ENCODE measurements at regions not wholly inside any gene's neighbourhood (a gene's known extent, or its start where the extent isn't known, plus 50 kb on each side); places are given as distances from the start of the nearest gene placed in this dataset.

DNA sequence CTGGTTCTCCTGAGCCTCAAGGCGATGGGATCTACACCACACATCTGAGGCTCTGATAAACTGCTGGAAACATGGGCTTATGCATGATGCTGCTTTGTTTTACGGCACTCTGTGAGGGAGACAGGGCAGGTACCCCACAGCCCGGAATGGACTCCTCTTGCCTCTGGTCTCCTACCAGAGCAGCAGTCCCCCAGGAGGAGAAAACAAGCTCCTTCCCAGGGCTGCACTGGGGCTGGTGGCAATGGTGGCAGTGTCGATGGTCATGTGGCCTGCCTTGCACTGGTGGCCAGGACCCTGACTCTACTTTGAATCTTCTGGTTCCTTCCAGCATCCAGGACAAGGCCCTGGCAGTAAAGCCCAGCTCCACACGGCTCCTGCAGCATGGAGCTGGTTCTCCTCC, 79.4 kb downstream of the TOMM20 start:
- ChIA-PET CTCF (interaction anchor here (1.0 kb wide), 1 partner anchor 549 kb away, joined by 3 read pairs; no protein-coding TSS in a partner anchor), POLR2A (interaction anchor here (0.6 to 1.4 kb wide), 3 partner anchors 79 to 440 kb away, joined by 3 read pairs; partner anchors contain the start of gene IRF2BP2)

DNA sequence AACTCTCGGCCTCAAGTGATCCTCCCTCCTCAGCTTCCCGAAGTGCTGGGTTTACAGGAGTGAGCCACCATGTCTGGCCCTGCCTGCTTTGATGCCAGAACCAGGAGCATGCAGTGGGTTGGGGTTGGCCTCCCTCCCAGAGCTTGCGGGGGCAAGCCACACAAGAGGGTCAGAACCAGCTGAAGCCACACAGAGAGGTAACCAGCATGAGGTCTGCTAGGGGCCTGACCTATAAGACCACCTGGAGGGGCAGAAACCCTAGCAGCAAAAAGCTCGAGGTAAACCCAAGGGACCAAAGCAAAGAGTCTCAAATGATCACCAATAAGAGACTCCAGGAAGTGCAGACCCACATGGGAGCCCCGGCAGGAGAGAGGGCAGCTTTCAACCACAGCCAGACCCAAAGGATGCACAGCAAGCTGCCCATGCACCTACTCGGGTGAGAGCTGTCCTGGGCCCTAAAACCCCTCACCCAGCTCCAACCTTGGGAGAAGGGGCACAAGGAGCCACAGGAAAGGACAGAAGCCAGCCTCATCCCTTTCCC, 81.2 kb downstream of the TOMM20 start:
- Histone ChIP-seq H3K9ac (0 out of 2 replicates have a peak overlapping the region, but pooled peaks have one; percentile 30), H2AFZ (ENCODE audit: low read depth) (peak overlapping the region; percentile 94)
- TF ChIP-seq, protein P1, sequence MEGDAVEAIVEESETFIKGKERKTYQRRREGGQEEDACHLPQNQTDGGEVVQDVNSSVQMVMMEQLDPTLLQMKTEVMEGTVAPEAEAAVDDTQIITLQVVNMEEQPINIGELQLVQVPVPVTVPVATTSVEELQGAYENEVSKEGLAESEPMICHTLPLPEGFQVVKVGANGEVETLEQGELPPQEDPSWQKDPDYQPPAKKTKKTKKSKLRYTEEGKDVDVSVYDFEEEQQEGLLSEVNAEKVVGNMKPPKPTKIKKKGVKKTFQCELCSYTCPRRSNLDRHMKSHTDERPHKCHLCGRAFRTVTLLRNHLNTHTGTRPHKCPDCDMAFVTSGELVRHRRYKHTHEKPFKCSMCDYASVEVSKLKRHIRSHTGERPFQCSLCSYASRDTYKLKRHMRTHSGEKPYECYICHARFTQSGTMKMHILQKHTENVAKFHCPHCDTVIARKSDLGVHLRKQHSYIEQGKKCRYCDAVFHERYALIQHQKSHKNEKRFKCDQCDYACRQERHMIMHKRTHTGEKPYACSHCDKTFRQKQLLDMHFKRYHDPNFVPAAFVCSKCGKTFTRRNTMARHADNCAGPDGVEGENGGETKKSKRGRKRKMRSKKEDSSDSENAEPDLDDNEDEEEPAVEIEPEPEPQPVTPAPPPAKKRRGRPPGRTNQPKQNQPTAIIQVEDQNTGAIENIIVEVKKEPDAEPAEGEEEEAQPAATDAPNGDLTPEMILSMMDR (IDR thresholded peaks at IDR 0.05) = no peak
- TF ChIP-seq FOXJ3 (CRISPR knock-in tag; IDR thresholded peaks at IDR 0.05) (no peak), RFX5 (IDR thresholded peaks at IDR 0.05; ENCODE audit: low read length) (no peak), FOSL2 (IDR thresholded peaks at IDR 0.05; ENCODE audit: borderline replicate concordance, low read depth) (no peak)

More for the DNA sequence above, 79.4 kb downstream of the TOMM20 start:
- Histone ChIP-seq H3K27me3 (ENCODE audit: insufficient read depth) (no peaks in the 10 kb centered on the region), H4K20me1 (ENCODE audit: insufficient read depth) (no peaks in the 10 kb centered on the region), H3K4me2 (no peak overlapping the region), H3F3A (replicated peaks; ENCODE audit: insufficient read depth) (peaks cover 4% of the 10 kb centered on the region), H3K4me1 (ENCODE audit: control insufficient read depth in 1 of 2, insufficient read depth in 2 of 2, low read depth in 1 of 2, low read length in 1 of 2) (peaks cover 5 to 23% of the 10 kb centered on the region in 2 experiments; a peak in 2 of 4 replicates), H3K9me3 (no peaks in the 10 kb centered on the region), H3K27ac (ENCODE audit: low read depth in 2 of 2, low read length in 1 of 2) (no peak overlapping the region; a peak in 1 of 4 replicates), H3K9me2 (no peaks in the 10 kb centered on the region), H3K4me3 (ENCODE audit: low read depth in 2 of 2, low read length in 1 of 2) (no peak overlapping the region), H3K79me2 (ENCODE audit: insufficient read depth) (no peaks in the 10 kb centered on the region), H3K9ac (no peak overlapping the region), H3K36me3 (replicated peaks in 1 of 2; ENCODE audit: control insufficient read depth in 1 of 2, insufficient read depth in 2 of 2, low read length in 1 of 2) (no peaks in the 10 kb centered on the region), H2AFZ (ENCODE audit: low read depth) (no peak overlapping the region)
- DNase-seq = no peak
- 100% methylated on average over 1 of the region's 5 CpGs for WGBS (ENCODE audit: low lambda C conversion rate)
- TF ChIP-seq FOXM1 (IDR thresholded peaks at IDR 0.05; ENCODE audit: low read depth) = no peak
- TF ChIP-seq FOXJ3 (CRISPR knock-in tag; IDR thresholded peaks at IDR 0.05) = no peak
- no peak for TF ChIP-seq YY1 (IDR thresholded peaks at IDR 0.05; ENCODE audit: low read depth)
- TF ChIP-seq GATA2 (CRISPR knock-in tag; IDR thresholded peaks at IDR 0.05) = no peak
- TF ChIP-seq TCF12 (IDR thresholded peaks at IDR 0.05) = no peak
- no peak for TF ChIP-seq MEF2A (IDR thresholded peaks at IDR 0.05; ENCODE audit: borderline replicate concordance, low read depth)
- TF ChIP-seq JUND (IDR thresholded peaks at IDR 0.05) = no peak

More for the DNA sequence above, 81.2 kb downstream of the TOMM20 start:
- Histone ChIP-seq H3K4me3 (ENCODE audit: low read depth in 2 of 2, low read length in 1 of 2) (no peak overlapping the region), H3K27me3 (ENCODE audit: insufficient read depth) (no peaks in the 10 kb centered on the region), H3K4me2 (no peak overlapping the region), H3K9me2 (no peaks in the 10 kb centered on the region), H3K27ac (ENCODE audit: low read depth in 2 of 2, low read length in 1 of 2) (peak overlapping the region; percentile 58 to 75), H3K4me1 (ENCODE audit: control insufficient read depth in 1 of 2, insufficient read depth in 2 of 2, low read depth in 1 of 2, low read length in 1 of 2) (peaks cover 5 to 23% of the 10 kb centered on the region in 2 experiments; a peak in 2 of 4 replicates), H3K9me3 (no peaks in the 10 kb centered on the region), H3K79me2 (ENCODE audit: insufficient read depth) (no peaks in the 10 kb centered on the region), H3F3A (replicated peaks; ENCODE audit: insufficient read depth) (peaks cover 4% of the 10 kb centered on the region), H4K20me1 (ENCODE audit: insufficient read depth) (no peaks in the 10 kb centered on the region), H3K36me3 (replicated peaks in 1 of 2; ENCODE audit: control insufficient read depth in 1 of 2, insufficient read depth in 2 of 2, low read length in 1 of 2) (no peaks in the 10 kb centered on the region)
- CTCF ChIA-PET = interaction anchor here (0.8 to 1.4 kb wide), 3 partner anchors 40 to 548 kb away, joined by 3 to 4 read pairs (median 3); no protein-coding TSS in a partner anchor
- WGBS (ENCODE audit: low lambda C conversion rate) = 95% methylated on average over 4 of the region's 6 CpGs
- no peak for DNase-seq
- POLR2A ChIA-PET = interaction anchor here (1.1 kb wide), 1 partner anchor 323 kb away, joined by 3 read pairs; no protein-coding TSS in a partner anchor

Measured in SK-N-SH (cell line).